ENCODE measurements at regions not wholly inside any gene's neighbourhood (a gene's known extent, or its start where the extent isn't known, plus 50 kb on each side); places are given as distances from the start of the nearest gene placed in this dataset.

GRCh38 chr11:79670882-79671281 is 230.1 kb upstream of the TENM4 start (continued):
- TF ChIP-seq ZNF274 (IDR thresholded peaks at IDR 0.05; ENCODE audit: borderline replicate concordance, extremely low read depth, low read length), result no peak
- no peak for TF ChIP-seq JUND (IDR thresholded peaks at IDR 0.05; ENCODE audit: low read length)
- no peak for TF ChIP-seq SIX5 (IDR thresholded peaks at IDR 0.05; ENCODE audit: low read depth, low read length)
- TF ChIP-seq RNF2 (IDR thresholded peaks at IDR 0.05; ENCODE audit: borderline replicate concordance, low read depth, low read length, missing control alignments, poor library complexity, severe bottlenecking), result no peak

All from H1 (cell line).